NB4 (cell line): ENCODE measurements at regions not wholly inside any gene's neighbourhood (a gene's known extent, or its start where the extent isn't known, plus 50 kb on each side); places are given as distances from the start of the nearest gene placed in this dataset.

Source experiments
- DNase-seq: peaks from one replicate; pipeline ENCODE4 v3.0.0; 2010; ENCODE audit warnings: low read depth
- H3K4me3 ChIP-seq: one replicate; pipeline ENCODE4 v1.5.1; 2011; ENCODE audit warnings: mild to moderate bottlenecking, low read depth, low read length, moderate library complexity
- CTCF ChIP-seq: IDR thresholded peaks from one replicate; pipeline ENCODE4 v1.5.1; 2012; ENCODE audit warnings: low read depth, low read length
- MAX ChIP-seq: IDR thresholded peaks from 2 replicates; pipeline ENCODE4 v1.6.1; 2011; ENCODE audit warnings: low read depth, low read length
- MYC ChIP-seq: IDR thresholded peaks from 2 replicates; pipeline ENCODE4 v1.6.1; 2011; ENCODE audit warnings: low read depth, low read length
- POLR2A ChIP-seq: IDR thresholded peaks from 2 replicates; pipeline ENCODE4 v1.6.1; 2011; ENCODE audit warnings: mild to moderate bottlenecking; ENCODE audit not compliant: insufficient read length; ENCODE audit errors: extremely low read depth

GRCh38 chr16:51651061-51651466 lies 500.0 kb upstream of the SALL1 start:
- H3K4me3 ChIP-seq = no peak overlapping the region
- TF ChIP-seq CTCF (no peak), MYC (no peak), POLR2A (no peak), MAX (no peak)
- no peak for DNase-seq

- no peak for DNase-seq
- no peak overlapping the region for H3K4me3 ChIP-seq
- TF ChIP-seq MAX (no peak), POLR2A (no peak), CTCF (no peak), MYC (no peak)
Measured at GRCh38 chr16:51649631-51650030, 498.6 kb upstream of the SALL1 start.

- TF ChIP-seq CTCF = no peak
- no peak for TF ChIP-seq MAX
- no peak for TF ChIP-seq POLR2A
- no peak for DNase-seq
- no peak overlapping the region for H3K4me3 ChIP-seq
Measured at GRCh38 chr16:51648526-51648925, 497.5 kb upstream of the SALL1 start.

GRCh38 chr16:51641191-51641765 lies 490.2 kb upstream of the SALL1 start:
- peak; percentile 27 for DNase-seq
- H3K4me3 ChIP-seq = no peak overlapping the region
- TF ChIP-seq POLR2A (no peak), MAX (no peak), CTCF (no peak), MYC (no peak)

GRCh38 chr16:51640196-51640595 lies 489.1 kb upstream of the SALL1 start:
- no peak for DNase-seq
- TF ChIP-seq MYC (no peak), MAX (no peak), CTCF (no peak), POLR2A (no peak)
- H3K4me3 ChIP-seq = no peak overlapping the region
